G401 (cell line): ENCODE measurements at regions not wholly inside any gene's neighbourhood (a gene's known extent, or its start where the extent isn't known, plus 50 kb on each side); places are given as distances from the start of the nearest gene placed in this dataset.
"Not testable (repeated sequence)": the region's sequence is repeated elsewhere in the genome, so short reads cannot be mapped to it uniquely, and the experiment has no call there.

ENCODE experiments used
- DNase-seq: peaks from one replicate; pipeline ENCODE4 v3.0.0-alpha.2; 2015; ENCODE audit warnings: low spot score
- in situ Hi-C: cut with HindIII; loops from 2 replicates; pipeline ENCODE4 v1.10.0; 2016; ENCODE audit warnings: low sequenced_read_pairs, mixed read lengths

- no peak for DNase-seq
- in situ Hi-C loops = no loop called here
Observed at GRCh38 chr11:96506041-96506440, 116.2 kb downstream of the JRKL start.

GRCh38 chr11:96506953-96507354, 117.1 kb downstream of the JRKL start:
- no peak for DNase-seq
- in situ Hi-C loops = no loop called here

GRCh38 chr11:96508861-96509260, 119.0 kb downstream of the JRKL start:
- DNase-seq = no peak
- in situ Hi-C loops = no loop called here

- in situ Hi-C loops = no loop called here
- DNase-seq = no peak
Observed at GRCh38 chr11:96520939-96521338, 131.1 kb downstream of the JRKL start.

- DNase-seq = no peak
- in situ Hi-C loops = no loop called here
Observed at GRCh38 chr11:96523656-96524055, 133.8 kb downstream of the JRKL start.

GRCh38 chr11:96524475-96524874, 134.7 kb downstream of the JRKL start:
- in situ Hi-C loops = no loop called here
- DNase-seq = no peak

- in situ Hi-C loops = no loop called here
- DNase-seq = no peak
Observed at GRCh38 chr11:96530473-96530872, 140.7 kb downstream of the JRKL start.

GRCh38 chr11:96538104-96538503, 148.3 kb downstream of the JRKL start:
- in situ Hi-C loops = no loop called here
- DNase-seq = no peak

GRCh38 chr11:96538622-96539021, 148.8 kb downstream of the JRKL start:
- DNase-seq = no peak
- in situ Hi-C loops = no loop called here

GRCh38 chr11:96540875-96541274, 151.1 kb downstream of the JRKL start:
- in situ Hi-C loops = no loop called here
- no peak for DNase-seq

GRCh38 chr11:96543177-96543576, 153.4 kb downstream of the JRKL start:
- DNase-seq = no peak
- in situ Hi-C loops = no loop called here

- DNase-seq, in situ Hi-C loops: not testable (repeated sequence)
Observed at GRCh38 chr11:96545192-96545591, 155.4 kb downstream of the JRKL start.

- in situ Hi-C loops = no loop called here
- DNase-seq = no peak
Observed at GRCh38 chr11:96551136-96551535, 161.3 kb downstream of the JRKL start.

- in situ Hi-C loops = no loop called here
- DNase-seq = no peak
Observed at GRCh38 chr11:96554236-96554820, 164.5 kb downstream of the JRKL start.

GRCh38 chr11:96555826-96556225, 166.0 kb downstream of the JRKL start:
- DNase-seq, in situ Hi-C loops: not testable (repeated sequence)

GRCh38 chr11:96560727-96561126, 170.9 kb downstream of the JRKL start:
- in situ Hi-C loops, DNase-seq: not testable (repeated sequence)

GRCh38 chr11:96567176-96567575, 177.4 kb downstream of the JRKL start:
- in situ Hi-C loops = no loop called here

GRCh38 chr11:96567667-96568066, 177.9 kb downstream of the JRKL start:
- in situ Hi-C loops = no loop called here
- no peak for DNase-seq

More at GRCh38 chr11:96567176-96567575, 177.4 kb downstream of the JRKL start:
- no peak for DNase-seq

- no peak for DNase-seq
- in situ Hi-C loops = no loop called here
Observed at GRCh38 chr11:96576383-96576782, 186.6 kb downstream of the JRKL start.

GRCh38 chr11:96578379-96578778, 188.6 kb downstream of the JRKL start:
- in situ Hi-C loops = no loop called here
- DNase-seq = no peak

GRCh38 chr11:96579656-96580055, 189.8 kb downstream of the JRKL start:
- in situ Hi-C loops = no loop called here
- DNase-seq = no peak
